Mesenchymal stem cell (in vitro differentiated cells and primary cell): ENCODE measurements at regions not wholly inside any gene's neighbourhood (a gene's known extent, or its start where the extent isn't known, plus 50 kb on each side); places are given as distances from the start of the nearest gene placed in this dataset.

Experiments
- DNase-seq: peaks from one replicate; pipeline ENCODE4 v3.0.0-alpha.2; 2013
- H2AFZ ChIP-seq: one replicate; pipeline ENCODE4 v1.6.1; 2013; ENCODE audit warnings: low read depth, mild to moderate bottlenecking, control low read depth, inconsistent platforms, low read length, moderate library complexity
- H2AK5ac ChIP-seq: 2 replicates; pipeline ENCODE4 v1.6.1; 2013; ENCODE audit warnings: low read length, moderate library complexity, mild to moderate bottlenecking, inconsistent platforms; ENCODE audit not compliant: severe bottlenecking
- H2BK120ac ChIP-seq: one replicate; pipeline ENCODE4 v1.6.1; 2013; ENCODE audit warnings: low read depth, mild to moderate bottlenecking, inconsistent platforms, low read length, moderate library complexity
- H2BK12ac ChIP-seq, 2 experiments: one replicate each; pipeline ENCODE4 v1.6.1; 2013; ENCODE audit warnings: inconsistent platforms in 2 of 2, low read length in 2 of 2, mild to moderate bottlenecking in 2 of 2, moderate library complexity in 2 of 2, control low read depth in 1 of 2
- H2BK15ac ChIP-seq: one replicate; pipeline ENCODE4 v1.6.1; 2013; ENCODE audit warnings: mild to moderate bottlenecking, low read depth, inconsistent platforms; ENCODE audit not compliant: poor library complexity, severe bottlenecking
- H2BK5ac ChIP-seq: 2 replicates; pipeline ENCODE4 v1.6.1; 2013; ENCODE audit warnings: low read depth, mild to moderate bottlenecking, low read length, control low read depth, inconsistent platforms; ENCODE audit not compliant: poor library complexity, severe bottlenecking
- H3K14ac ChIP-seq, 2 experiments: one replicate each; pipeline ENCODE4 v1.6.1; 2013; ENCODE audit warnings: inconsistent platforms in 2 of 2, low read length in 2 of 2, control low read depth in 1 of 2, mild to moderate bottlenecking in 1 of 2, moderate library complexity in 1 of 2
- H3K18ac ChIP-seq, 2 experiments: one replicate each; pipeline ENCODE4 v1.6.1; 2013; ENCODE audit warnings: inconsistent platforms in 2 of 2, low read length in 2 of 2, control low read depth in 1 of 2, low read depth in 1 of 2, mild to moderate bottlenecking in 1 of 2
- H3K23ac ChIP-seq, 2 experiments: one replicate each; pipeline ENCODE4 v1.6.1; 2013; ENCODE audit warnings: inconsistent platforms in 2 of 2, low read length in 2 of 2, mild to moderate bottlenecking in 2 of 2, moderate library complexity in 2 of 2, control low read depth in 1 of 2
- H3K27ac ChIP-seq: 2 replicates; pipeline ENCODE4 v1.5.1; 2013; ENCODE audit warnings: mild to moderate bottlenecking, moderate library complexity, low read length, control low read depth, inconsistent platforms; ENCODE audit not compliant: poor library complexity, severe bottlenecking
- H3K27me3 ChIP-seq, 2 experiments: 2 replicates each; pipeline versions ENCODE4 v1.6.1 to v1.7.0; 2013; ENCODE audit warnings: low read length in 2 of 2, mild to moderate bottlenecking in 2 of 2, moderate library complexity in 2 of 2, control low read depth in 1 of 2, inconsistent platforms in 1 of 2; ENCODE audit not compliant: control insufficient read depth in 1 of 2, insufficient read depth in 1 of 2
- H3K36me3 ChIP-seq, 2 experiments: 2 replicates each; pipeline versions ENCODE4 v1.6.1 to v1.7.0; 2013; ENCODE audit warnings: low read length in 2 of 2, control low read depth in 1 of 2, inconsistent platforms in 1 of 2, low read depth in 1 of 2, mild to moderate bottlenecking in 1 of 2; ENCODE audit not compliant: insufficient read depth in 2 of 2, control insufficient read depth in 1 of 2
- H3K4ac ChIP-seq, 2 experiments: one replicate each; pipeline ENCODE4 v1.6.1; 2013; ENCODE audit warnings: inconsistent platforms in 2 of 2, low read length in 2 of 2, mild to moderate bottlenecking in 2 of 2, moderate library complexity in 2 of 2, control low read depth in 1 of 2, low read depth in 1 of 2
- H3K4me1 ChIP-seq: 2 replicates; pipeline ENCODE4 v1.6.1; 2013; ENCODE audit warnings: low read depth, low read length, control low read depth; ENCODE audit not compliant: control insufficient read depth, insufficient read depth
- H3K4me2 ChIP-seq: 2 replicates; pipeline ENCODE4 v1.6.1; 2013; ENCODE audit warnings: low read length, mild to moderate bottlenecking, inconsistent platforms; ENCODE audit not compliant: poor library complexity, severe bottlenecking
- H3K4me3 ChIP-seq, 2 experiments: 2 replicates each; pipeline versions ENCODE4 v1.5.1 to v1.7.0; 2013; ENCODE audit warnings: low read length in 2 of 2, mild to moderate bottlenecking in 2 of 2, control low read depth in 1 of 2, low read depth in 1 of 2; ENCODE audit not compliant: insufficient read depth in 1 of 2
- H3K79me1 ChIP-seq: replicated peaks from 2 replicates; pipeline ENCODE4 v1.6.1; 2013; ENCODE audit warnings: mild to moderate bottlenecking, control low read depth, low read length, inconsistent platforms; ENCODE audit not compliant: poor library complexity, severe bottlenecking
- H3K9ac ChIP-seq: 2 replicates; pipeline ENCODE4 v1.7.0; 2013; ENCODE audit warnings: mild to moderate bottlenecking, low read length, moderate library complexity
- H3K9me3 ChIP-seq: 2 replicates; pipeline ENCODE4 v1.7.0; 2013; ENCODE audit warnings: mild to moderate bottlenecking, low read length; ENCODE audit not compliant: control insufficient read depth
- H4K8ac ChIP-seq: one replicate; pipeline ENCODE4 v1.6.1; 2013; ENCODE audit warnings: inconsistent platforms, mild to moderate bottlenecking, low read length, moderate library complexity
- H4K91ac ChIP-seq: one replicate; pipeline ENCODE4 v1.6.1; 2013; ENCODE audit warnings: mild to moderate bottlenecking, low read length, inconsistent platforms
- WGBS: methylation state at CpG from one replicate; pipeline ENCODE4 v1.1.7; 2013; ENCODE audit warnings: mixed read lengths; 5-methylcytosine and 5-hydroxymethylcytosine counted together

- Histone ChIP-seq H3K27ac (no peak overlapping the region), H3K9me3 (no peaks in the 10 kb centered on the region), H2BK12ac (no peak overlapping the region), H2AFZ (no peak overlapping the region), H4K91ac (no peak overlapping the region), H3K27me3 (no peaks in the 10 kb centered on the region), H2AK5ac (no peak overlapping the region), H3K4me3 (no peak overlapping the region), H3K18ac (no peak overlapping the region), H2BK120ac (no peak overlapping the region), H3K23ac (no peak overlapping the region), H3K4me1 (no peaks in the 10 kb centered on the region), H2BK5ac (no peak overlapping the region), H3K79me1 (no peaks in the 10 kb centered on the region), H3K4ac (no peak overlapping the region), H4K8ac (no peak overlapping the region), H3K9ac (no peak overlapping the region), H3K4me2 (no peak overlapping the region), H3K36me3 (no peaks in the 10 kb centered on the region), H3K14ac (no peak overlapping the region), H2BK15ac (no peak overlapping the region)
- no peak for DNase-seq
- WGBS = 93% methylated on average over 2 of the region's 7 CpGs
Measured at GRCh38 chr5:118529361-118530144, 458.8 kb downstream of the DTWD2 start.

GRCh38 chr5:118522626-118523025, 465.7 kb downstream of the DTWD2 start:
- no peaks in the 10 kb centered on the region for H3K27me3 ChIP-seq
- H2BK120ac ChIP-seq = no peak overlapping the region
- no peaks in the 10 kb centered on the region for H3K9me3 ChIP-seq
- H3K23ac ChIP-seq = no peak overlapping the region
- H3K4me3 ChIP-seq = no peak overlapping the region
- no peak overlapping the region for H4K91ac ChIP-seq
- no peak overlapping the region for H4K8ac ChIP-seq
- H3K79me1 ChIP-seq = no peaks in the 10 kb centered on the region
- H3K36me3 ChIP-seq = no peaks in the 10 kb centered on the region
- no peak for DNase-seq
- H2BK15ac ChIP-seq = no peak overlapping the region
- no peak overlapping the region for H2AFZ ChIP-seq
- no peak overlapping the region for H2AK5ac ChIP-seq
- no peak overlapping the region for H3K4me2 ChIP-seq
- H3K4me1 ChIP-seq = no peaks in the 10 kb centered on the region
- H2BK5ac ChIP-seq = no peak overlapping the region
- H3K14ac ChIP-seq = no peak overlapping the region
- H3K27ac ChIP-seq = no peak overlapping the region
- no peak overlapping the region for H3K18ac ChIP-seq
- H3K9ac ChIP-seq = no peak overlapping the region
- no peak overlapping the region for H3K4ac ChIP-seq
- no peak overlapping the region for H2BK12ac ChIP-seq

GRCh38 chr5:118520771-118521415, 467.5 kb downstream of the DTWD2 start:
- Histone ChIP-seq H3K14ac (no peak overlapping the region), H3K4me1 (no peaks in the 10 kb centered on the region), H2BK15ac (no peak overlapping the region), H3K27ac (no peak overlapping the region), H3K4me3 (no peak overlapping the region), H2BK5ac (no peak overlapping the region), H3K4ac (no peak overlapping the region), H4K8ac (no peak overlapping the region), H3K79me1 (no peaks in the 10 kb centered on the region), H3K18ac (no peak overlapping the region), H3K9ac (no peak overlapping the region), H3K4me2 (no peak overlapping the region), H2BK120ac (no peak overlapping the region), H3K36me3 (no peaks in the 10 kb centered on the region), H4K91ac (no peak overlapping the region), H3K23ac (no peak overlapping the region), H2AFZ (no peak overlapping the region), H2AK5ac (no peak overlapping the region), H3K9me3 (no peaks in the 10 kb centered on the region), H2BK12ac (no peak overlapping the region), H3K27me3 (no peaks in the 10 kb centered on the region)
- DNase-seq = no peak
- WGBS = 90% methylated on average over 3 of the region's 3 CpGs

- Histone ChIP-seq H2AK5ac (no peak overlapping the region), H2BK15ac (no peak overlapping the region), H2BK5ac (no peak overlapping the region), H3K4me2 (no peak overlapping the region), H4K91ac (no peak overlapping the region), H3K18ac (no peak overlapping the region), H3K27me3 (no peaks in the 10 kb centered on the region), H3K4me3 (no peak overlapping the region), H3K36me3 (no peaks in the 10 kb centered on the region), H3K4me1 (no peaks in the 10 kb centered on the region), H2BK120ac (no peak overlapping the region), H3K9me3 (no peaks in the 10 kb centered on the region), H3K14ac (no peak overlapping the region), H3K4ac (no peak overlapping the region), H2AFZ (no peak overlapping the region), H2BK12ac (no peak overlapping the region), H4K8ac (no peak overlapping the region), H3K23ac (no peak overlapping the region), H3K9ac (no peak overlapping the region), H3K79me1 (no peaks in the 10 kb centered on the region), H3K27ac (no peak overlapping the region)
- 87% methylated on average over 1 of the region's 1 CpG for WGBS
- DNase-seq = no peak
Measured at GRCh38 chr5:118519466-118519865, 468.9 kb downstream of the DTWD2 start.
